PC-3 (cell line): ENCODE measurements at regions not wholly inside any gene's neighbourhood (a gene's known extent, or its start where the extent isn't known, plus 50 kb on each side); places are given as distances from the start of the nearest gene placed in this dataset.

ENCODE experiments used
- ATAC-seq: fragments of 200-7000 bp; cut with Tn5 transposase; 2 replicates; pipeline ENCODE4 v1.9.1; 2020; ENCODE audit warnings: mild to moderate bottlenecking, moderate library complexity
- BruUV-seq: library from RNA; stranded (reverse); fragments of 400-500 nt; replicated peaks from 2 replicates; lab custom pipeline; 2021; lab: Mats Ljungman, UMichigan
- CTCF ChIA-PET: fragments of 300-600 bp; sonication (Branson Sonifier 250); formaldehyde crosslinking; loops from one replicate; lab custom pipeline; 2022; ENCODE audit warnings: antibody characterized with exemption; lab: Charles Lee
- POLR2A ChIA-PET: fragments of 300-600 bp; sonication (Branson Sonifier 250); formaldehyde crosslinking; loops from one replicate; lab custom pipeline; 2022; ENCODE audit warnings: antibody characterized with exemption; ENCODE audit not compliant: unreplicated experiment; lab: Charles Lee
- DNase-seq: peaks from one replicate; pipeline ENCODE4 v3.0.0-alpha.2; 2015
- H2AFZ ChIP-seq: fragments of 300-600 bp; sonication (generic); 2 replicates; pipeline ENCODE4 v1.6.0; 2016; ENCODE audit warnings: antibody characterized with exemption, low read length
- H3F3A ChIP-seq: fragments of 300-600 bp; sonication (generic); one replicate; pipeline ENCODE4 v1.6.0; 2017; ENCODE audit warnings: antibody characterized with exemption, low read length, control low read depth, mild to moderate bottlenecking; ENCODE audit not compliant: unreplicated experiment
- H3K27ac ChIP-seq: fragments of 300-600 bp; sonication (generic); 2 replicates; pipeline ENCODE4 v1.5.1; 2016; ENCODE audit warnings: mild to moderate bottlenecking, low read length
- H3K27me3 ChIP-seq: fragments of 300-600 bp; sonication (generic); 2 replicates; pipeline ENCODE4 v1.6.1; 2016; ENCODE audit warnings: low read length, mixed read lengths
- H3K36me3 ChIP-seq: fragments of 300-600 bp; sonication (generic); 2 replicates; pipeline ENCODE4 v1.6.1; 2016; ENCODE audit warnings: low read depth, mixed run types, low read length, mixed read lengths
- H3K4me1 ChIP-seq: fragments of 300-600 bp; sonication (generic); 2 replicates; pipeline ENCODE4 v1.5.1; 2016; ENCODE audit warnings: low read length; ENCODE audit not compliant: insufficient read depth
- H3K4me2 ChIP-seq: fragments of 300-600 bp; sonication (generic); 2 replicates; pipeline ENCODE4 v1.6.0; 2016; ENCODE audit warnings: low read length
- H3K4me3 ChIP-seq: fragments of 300-600 bp; sonication (generic); 2 replicates; pipeline ENCODE4 v1.5.1; 2016; ENCODE audit warnings: mild to moderate bottlenecking, low read length, mixed read lengths
- H3K79me2 ChIP-seq: fragments of 300-600 bp; sonication (generic); 2 replicates; pipeline ENCODE4 v1.6.1; 2017; ENCODE audit warnings: low read length, mixed read lengths
- H3K9ac ChIP-seq: fragments of 300-600 bp; sonication (generic); 2 replicates; pipeline ENCODE4 v1.6.0; 2016; ENCODE audit warnings: mild to moderate bottlenecking, low read length
- H3K9me2 ChIP-seq: fragments of 300-600 bp; sonication (generic); replicated peaks from 2 replicates; pipeline ENCODE4 v1.6.1; 2016; ENCODE audit warnings: mixed run types, low read length, mixed read lengths
- H3K9me3 ChIP-seq: fragments of 300-600 bp; sonication (generic); 2 replicates; pipeline ENCODE4 v1.6.1; 2016; ENCODE audit warnings: low read length, mixed read lengths
- H4K20me1 ChIP-seq: fragments of 300-600 bp; sonication (generic); 2 replicates; pipeline ENCODE4 v1.6.1; 2016; ENCODE audit warnings: low read length, mixed read lengths
- EZH2 ChIP-seq: fragments of 300-600 bp; sonication (generic); IDR thresholded peaks from one replicate; pipeline ENCODE4 v1.6.1; 2017; ENCODE audit warnings: antibody characterized with exemption, mild to moderate bottlenecking, low read length; ENCODE audit not compliant: unreplicated experiment
- EZH2phosphoT487 ChIP-seq: fragments of 300-600 bp; sonication (generic); IDR thresholded peaks from 2 replicates; pipeline ENCODE4 v1.6.1; 2018; ENCODE audit warnings: mild to moderate bottlenecking, antibody characterized with exemption, low read length, borderline replicate concordance
- intact Hi-C: fragments of 100-400 bp; cut with micrococcal nuclease; formaldehyde crosslinking; loops from 2 replicates; pipeline ENCODE4 v1.9.0; 2023
- TF ChIP-seq, protein P1 (sequence below): fragments of 300-600 bp; sonication (generic); conservative IDR thresholded peaks from 2 replicates; pipeline ENCODE4 v1.5.1; 2017; ENCODE audit warnings: antibody characterized with exemption, low read depth, mild to moderate bottlenecking, low read length

DNA sequence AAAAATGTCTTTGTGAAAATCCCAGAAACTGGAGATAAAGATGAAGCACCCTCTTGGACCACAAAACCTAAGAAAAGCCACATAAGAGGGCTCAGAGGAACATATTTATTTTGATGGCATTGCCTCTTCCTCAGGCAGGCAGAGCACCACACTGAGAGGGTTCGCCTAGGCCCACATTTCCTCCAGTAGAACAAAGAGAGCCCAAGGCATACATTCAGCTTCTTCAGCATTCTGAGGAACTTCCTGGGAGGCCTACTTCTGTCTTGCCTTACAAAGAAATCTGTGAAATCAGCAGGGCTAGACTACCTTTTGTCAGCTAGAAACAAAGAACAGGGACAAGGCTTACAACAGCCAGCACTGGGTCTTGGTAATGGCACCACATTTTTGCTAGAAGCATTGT, 1325.3 kb downstream of the SI start:
- POLR2A ChIA-PET: no interaction called here
- no peak overlapping the region for H3K4me3 ChIP-seq
- H4K20me1 ChIP-seq: no peaks in the 10 kb centered on the region
- no peaks in the 10 kb centered on the region for H3K36me3 ChIP-seq
- H3K9me2 ChIP-seq: no peaks in the 10 kb centered on the region
- TF ChIP-seq EZH2phosphoT487: no peak
- TF ChIP-seq EZH2: no peak
- TF ChIP-seq, protein P1, sequence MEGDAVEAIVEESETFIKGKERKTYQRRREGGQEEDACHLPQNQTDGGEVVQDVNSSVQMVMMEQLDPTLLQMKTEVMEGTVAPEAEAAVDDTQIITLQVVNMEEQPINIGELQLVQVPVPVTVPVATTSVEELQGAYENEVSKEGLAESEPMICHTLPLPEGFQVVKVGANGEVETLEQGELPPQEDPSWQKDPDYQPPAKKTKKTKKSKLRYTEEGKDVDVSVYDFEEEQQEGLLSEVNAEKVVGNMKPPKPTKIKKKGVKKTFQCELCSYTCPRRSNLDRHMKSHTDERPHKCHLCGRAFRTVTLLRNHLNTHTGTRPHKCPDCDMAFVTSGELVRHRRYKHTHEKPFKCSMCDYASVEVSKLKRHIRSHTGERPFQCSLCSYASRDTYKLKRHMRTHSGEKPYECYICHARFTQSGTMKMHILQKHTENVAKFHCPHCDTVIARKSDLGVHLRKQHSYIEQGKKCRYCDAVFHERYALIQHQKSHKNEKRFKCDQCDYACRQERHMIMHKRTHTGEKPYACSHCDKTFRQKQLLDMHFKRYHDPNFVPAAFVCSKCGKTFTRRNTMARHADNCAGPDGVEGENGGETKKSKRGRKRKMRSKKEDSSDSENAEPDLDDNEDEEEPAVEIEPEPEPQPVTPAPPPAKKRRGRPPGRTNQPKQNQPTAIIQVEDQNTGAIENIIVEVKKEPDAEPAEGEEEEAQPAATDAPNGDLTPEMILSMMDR: no peak
- H3K4me2 ChIP-seq: no peak overlapping the region
- H3K27ac ChIP-seq: no peak overlapping the region
- H3K27me3 ChIP-seq: no peaks in the 10 kb centered on the region
- BruUV-seq: no TSS peak
- no peak for ATAC-seq
- intact Hi-C loops: no loop called here
- no peaks in the 10 kb centered on the region; the same call in 1 of the 2 replicates for H3K9me3 ChIP-seq
- no peak overlapping the region for H3K9ac ChIP-seq
- CTCF ChIA-PET: no interaction called here
- no peaks in the 10 kb centered on the region for H3K79me2 ChIP-seq
- H3F3A ChIP-seq: no peaks in the 10 kb centered on the region
- DNase-seq: no peak
- H2AFZ ChIP-seq: no peak overlapping the region
- H3K4me1 ChIP-seq: no peaks in the 10 kb centered on the region

DNA sequence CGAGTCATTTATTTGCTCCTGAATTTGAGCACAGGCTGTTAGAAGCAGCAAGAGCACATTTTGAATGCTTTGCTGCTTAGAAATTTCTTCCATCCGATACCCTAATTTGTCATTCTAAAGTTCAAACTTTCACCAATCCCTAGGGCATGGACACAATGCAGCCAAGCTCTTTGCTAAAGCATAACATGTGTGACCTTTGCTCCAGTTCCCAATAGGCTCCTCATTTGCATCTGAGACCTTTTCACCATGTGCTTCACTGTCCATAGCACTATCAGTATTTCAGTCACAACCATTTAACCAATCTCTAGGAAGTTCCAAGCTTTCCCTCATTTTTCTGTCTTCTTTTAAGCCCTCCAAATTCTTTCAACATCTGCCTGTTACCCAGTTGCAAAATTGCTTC, 1333.1 kb downstream of the SI start:
- Histone ChIP-seq H3K9ac (no peak overlapping the region), H3K27ac (no peak overlapping the region), H4K20me1 (no peaks in the 10 kb centered on the region), H3K4me1 (no peaks in the 10 kb centered on the region), H3K9me2 (no peaks in the 10 kb centered on the region), H3K79me2 (no peaks in the 10 kb centered on the region), H3K9me3 (no peaks in the 10 kb centered on the region), H3K27me3 (no peaks in the 10 kb centered on the region), H3F3A (no peaks in the 10 kb centered on the region), H3K4me2 (no peak overlapping the region), H3K36me3 (no peaks in the 10 kb centered on the region), H2AFZ (no peak overlapping the region), H3K4me3 (no peak overlapping the region)
- ATAC-seq (no peak), DNase-seq (no peak)
- no TSS peak for BruUV-seq
- TF ChIP-seq, protein P1: no peak
- TF ChIP-seq EZH2phosphoT487 (no peak), EZH2 (no peak)
- ChIA-PET CTCF (no interaction called here), POLR2A (no interaction called here)
- intact Hi-C loops: no loop called here

DNA sequence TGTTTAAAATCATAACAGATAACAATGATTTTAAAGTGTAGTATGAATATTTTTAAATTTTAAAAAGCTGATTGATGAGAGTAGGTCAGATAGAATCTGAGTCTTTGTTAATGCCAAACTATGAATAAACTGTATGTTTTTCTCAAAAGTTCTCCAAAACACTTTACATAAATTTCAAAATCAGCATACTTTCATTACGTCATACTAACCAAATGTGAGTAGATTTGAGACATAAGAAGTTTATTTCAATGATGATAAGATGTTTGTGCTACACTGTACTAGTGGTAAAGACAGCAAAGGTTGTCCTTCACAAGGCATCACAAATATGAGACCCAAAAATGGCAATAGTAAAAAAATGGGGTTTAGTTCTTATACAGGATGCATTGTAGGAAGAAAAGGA, 1342.9 kb downstream of the SI start:
- TF ChIP-seq EZH2phosphoT487 (no peak), EZH2 (no peak)
- TF ChIP-seq, protein P1: no peak

More for the DNA sequence above, 1342.9 kb downstream of the SI start:
- H3K27me3 ChIP-seq: no peaks in the 10 kb centered on the region
- peaks cover 5% of the 10 kb centered on the region; the same call in 1 of the 2 replicates for H3K9me3 ChIP-seq
- no peaks in the 10 kb centered on the region for H3K36me3 ChIP-seq
- POLR2A ChIA-PET: no interaction called here
- H3K4me3 ChIP-seq: no peak overlapping the region
- BruUV-seq: no TSS peak
- DNase-seq (no peak), ATAC-seq (no peak)
- no peaks in the 10 kb centered on the region for H3K79me2 ChIP-seq
- no peaks in the 10 kb centered on the region for H3K4me1 ChIP-seq
- no peak overlapping the region for H2AFZ ChIP-seq
- H3K27ac ChIP-seq: no peak overlapping the region
- H3K9me2 ChIP-seq: no peaks in the 10 kb centered on the region
- CTCF ChIA-PET: no interaction called here
- H3K9ac ChIP-seq: no peak overlapping the region
- H4K20me1 ChIP-seq: no peaks in the 10 kb centered on the region
- intact Hi-C loops: no loop called here
- H3F3A ChIP-seq: no peaks in the 10 kb centered on the region
- H3K4me2 ChIP-seq: no peak overlapping the region
